ENCODE measurements at regions not wholly inside any gene's neighbourhood (a gene's known extent, or its start where the extent isn't known, plus 50 kb on each side); places are given as distances from the start of the nearest gene placed in this dataset.

DNA sequence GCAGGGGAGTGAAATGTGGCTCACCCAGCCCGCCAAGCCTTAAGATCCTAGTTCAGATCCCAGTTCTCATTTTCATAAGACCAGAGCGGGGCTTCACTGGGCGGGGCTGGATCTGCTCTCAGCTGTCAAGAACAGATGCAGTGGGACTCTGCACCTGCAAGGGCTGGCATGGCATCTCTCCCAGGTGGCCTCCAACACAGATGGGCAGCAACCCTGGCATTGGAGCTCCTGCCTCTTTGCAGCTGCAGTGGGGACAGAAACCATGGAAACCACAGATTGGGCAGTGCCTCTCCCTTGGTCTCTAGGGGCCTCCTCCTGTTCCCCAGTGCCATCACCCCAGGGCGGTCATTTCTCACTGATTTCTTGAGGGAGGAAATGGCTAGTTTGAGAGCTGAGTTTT, 267.7 kb downstream of the PRDM2 start:
- no peak overlapping the region for H3K27ac ChIP-seq (ENCODE audit: low read depth, low read length)
- H3K27ac Mint-ChIP-seq, result no peak overlapping the region
- peaks cover 7 to 18% (median 16%) of the 10 kb centered on the region in 8 donors for H3K9me3 Mint-ChIP-seq
- H3K36me3 ChIP-seq (ENCODE audit: insufficient read depth, low read length), result no peaks in the 10 kb centered on the region
- no peak overlapping the region for H3K4me3 Mint-ChIP-seq
- H3K9me3 ChIP-seq (ENCODE audit: control insufficient read depth in 1 of 2, low read length in 2 of 2), result no peaks in the 10 kb centered on the region
- H3K4me1 ChIP-seq (ENCODE audit: insufficient read depth, low read length), result no peaks in the 10 kb centered on the region
- H3K27me3 Mint-ChIP-seq, result peaks cover 20 to 27% of the 10 kb centered on the region in 2 donors
- intact Hi-C loops (cut with micrococcal nuclease), result no loop called here
- ChIA-PET POLR2A (ENCODE audit: partially characterized antibody) (no interaction called here), CTCF (ENCODE audit: partially characterized antibody) (no interaction called here)
- no peaks in the 10 kb centered on the region for H3K36me3 Mint-ChIP-seq
- H3K27me3 ChIP-seq (ENCODE audit: insufficient read depth, low read length), result no peaks in the 10 kb centered on the region
- H3K4me3 ChIP-seq (ENCODE audit: low read length in 2 of 2), result no peak overlapping the region
- no peak for DNase-seq
- no peaks in the 10 kb centered on the region for H3K4me1 Mint-ChIP-seq

DNA sequence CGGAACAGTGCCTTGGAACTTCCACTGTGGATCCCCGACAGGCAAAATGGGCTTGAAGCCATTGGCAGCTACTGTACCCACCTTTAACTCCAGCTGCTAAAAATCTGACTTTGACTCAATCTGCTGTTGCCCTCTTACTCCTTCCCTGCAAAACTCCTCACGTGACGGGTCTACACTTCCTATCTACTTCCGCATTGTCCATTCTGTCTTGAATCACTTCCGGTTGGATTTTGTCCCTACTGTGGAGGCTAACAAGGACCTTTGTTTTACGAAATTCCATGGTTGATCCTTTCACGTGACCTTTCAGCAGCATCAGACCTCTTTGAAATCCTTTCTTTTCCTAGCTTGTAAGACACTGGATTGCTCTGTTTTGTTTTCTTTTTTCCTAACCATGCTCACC, 268.4 kb downstream of the PRDM2 start:
- no peak overlapping the region for H3K4me3 Mint-ChIP-seq
- Histone ChIP-seq H3K4me1 (ENCODE audit: insufficient read depth, low read length) (no peaks in the 10 kb centered on the region), H3K4me3 (ENCODE audit: low read length in 2 of 2) (no peak overlapping the region), H3K36me3 (ENCODE audit: insufficient read depth, low read length) (no peaks in the 10 kb centered on the region), H3K9me3 (ENCODE audit: control insufficient read depth in 1 of 2, low read length in 2 of 2) (no peaks in the 10 kb centered on the region), H3K27ac (ENCODE audit: low read depth, low read length) (no peak overlapping the region), H3K27me3 (ENCODE audit: insufficient read depth, low read length) (no peaks in the 10 kb centered on the region)
- H3K4me1 Mint-ChIP-seq, result no peaks in the 10 kb centered on the region
- no peak overlapping the region for H3K27ac Mint-ChIP-seq
- ChIA-PET CTCF (ENCODE audit: partially characterized antibody) (no interaction called here), POLR2A (ENCODE audit: partially characterized antibody) (no interaction called here)
- intact Hi-C loops (cut with micrococcal nuclease), result no loop called here
- no peak for DNase-seq
- peaks cover 7 to 21% (median 18%) of the 10 kb centered on the region in 8 donors for H3K9me3 Mint-ChIP-seq
- peaks cover 19 to 23% of the 10 kb centered on the region in 2 donors for H3K27me3 Mint-ChIP-seq
- no peaks in the 10 kb centered on the region for H3K36me3 Mint-ChIP-seq

DNA sequence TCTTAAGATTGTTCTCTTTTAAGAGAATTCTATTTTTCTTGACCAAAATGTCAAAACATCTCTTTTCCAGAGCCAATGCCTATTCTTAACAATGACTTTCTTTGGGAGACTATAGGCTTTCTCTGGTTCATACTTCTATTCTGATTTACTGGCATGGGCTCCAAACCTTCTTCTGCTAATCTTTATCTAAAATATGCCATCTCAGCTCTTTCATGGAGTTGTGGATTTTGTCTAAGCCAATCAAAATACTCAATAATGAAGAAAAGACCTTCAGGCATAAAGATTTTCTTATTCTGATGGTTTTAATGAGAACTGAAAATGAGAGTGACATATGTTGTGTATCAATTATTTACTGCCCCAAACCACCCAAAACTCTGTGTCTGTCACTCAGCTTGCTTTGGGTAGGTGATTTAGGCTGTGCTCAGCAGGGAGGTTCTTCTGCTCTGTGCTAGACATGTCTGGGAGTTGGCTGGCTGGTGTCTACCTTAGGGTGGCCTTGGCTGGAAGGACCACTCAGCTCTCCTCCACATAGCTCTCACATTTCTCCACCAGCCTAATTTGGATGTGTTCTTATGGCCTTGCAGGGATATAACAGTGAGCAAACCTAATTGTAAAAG, 270.8 kb downstream of the PRDM2 start:
- Histone ChIP-seq H3K27ac (ENCODE audit: low read depth, low read length) (no peak overlapping the region), H3K4me1 (ENCODE audit: insufficient read depth, low read length) (no peaks in the 10 kb centered on the region), H3K36me3 (ENCODE audit: insufficient read depth, low read length) (no peaks in the 10 kb centered on the region), H3K9me3 (ENCODE audit: control insufficient read depth in 1 of 2, low read length in 2 of 2) (no peaks in the 10 kb centered on the region), H3K27me3 (ENCODE audit: insufficient read depth, low read length) (no peaks in the 10 kb centered on the region), H3K4me3 (ENCODE audit: low read length in 2 of 2) (no peak overlapping the region)
- Mint-ChIP-seq H3K9me3 (peaks cover 4 to 22% (median 17%) of the 10 kb centered on the region in 8 donors), H3K36me3 (no peaks in the 10 kb centered on the region), H3K27ac (no peak overlapping the region), H3K4me1 (no peaks in the 10 kb centered on the region), H3K27me3 (peaks cover 7 to 23% of the 10 kb centered on the region in 2 donors), H3K4me3 (no peak overlapping the region)
- ChIA-PET CTCF (ENCODE audit: partially characterized antibody) (interaction anchor here (0.9 kb wide), 1 partner anchor 10 kb away, joined by 4 read pairs; no protein-coding TSS in a partner anchor), POLR2A (ENCODE audit: partially characterized antibody) (no interaction called here)
- intact Hi-C loops (cut with micrococcal nuclease), result no loop called here
- DNase-seq, result no peak

DNA sequence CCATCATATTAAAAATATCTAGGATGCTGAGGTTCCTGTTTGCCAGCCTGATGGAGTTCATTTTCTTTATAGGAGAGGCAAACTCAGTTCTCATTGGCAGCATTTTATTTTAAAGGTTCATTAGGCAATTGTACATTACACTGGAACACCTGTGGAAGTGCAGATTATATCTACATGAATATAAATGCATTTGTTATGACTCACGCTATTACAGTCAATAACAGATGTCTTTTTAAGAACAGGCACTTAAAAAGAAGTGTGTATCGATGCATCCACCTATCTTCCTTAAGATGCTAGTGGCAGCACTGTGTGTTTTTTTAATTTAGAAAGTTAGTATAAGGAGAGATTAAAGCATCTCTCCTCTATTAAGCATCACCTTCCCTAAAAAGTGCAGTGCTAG, 276.5 kb downstream of the PRDM2 start:
- no peaks in the 10 kb centered on the region for H3K4me1 ChIP-seq (ENCODE audit: insufficient read depth, low read length)
- H3K9me3 Mint-ChIP-seq, result peaks cover 2 to 11% (median 5%) of the 10 kb centered on the region in 8 donors
- ChIA-PET CTCF (ENCODE audit: partially characterized antibody) (no interaction called here), POLR2A (ENCODE audit: partially characterized antibody) (no interaction called here)
- H3K36me3 Mint-ChIP-seq, result no peaks in the 10 kb centered on the region
- H3K36me3 ChIP-seq (ENCODE audit: insufficient read depth, low read length), result no peaks in the 10 kb centered on the region
- peaks cover 6 to 16% of the 10 kb centered on the region in 2 donors for H3K27me3 Mint-ChIP-seq
- H3K4me3 ChIP-seq (ENCODE audit: low read length in 2 of 2), result no peak overlapping the region
- no peaks in the 10 kb centered on the region for H3K4me1 Mint-ChIP-seq
- H3K27ac Mint-ChIP-seq, result no peak overlapping the region
- DNase-seq, result no peak
- intact Hi-C loops (cut with micrococcal nuclease), result no loop called here
- no peaks in the 10 kb centered on the region for H3K27me3 ChIP-seq (ENCODE audit: insufficient read depth, low read length)
- H3K27ac ChIP-seq (ENCODE audit: low read depth, low read length), result no peak overlapping the region
- no peak overlapping the region for H3K4me3 Mint-ChIP-seq
- H3K9me3 ChIP-seq (ENCODE audit: control insufficient read depth in 1 of 2, low read length in 2 of 2), result no peaks in the 10 kb centered on the region

DNA sequence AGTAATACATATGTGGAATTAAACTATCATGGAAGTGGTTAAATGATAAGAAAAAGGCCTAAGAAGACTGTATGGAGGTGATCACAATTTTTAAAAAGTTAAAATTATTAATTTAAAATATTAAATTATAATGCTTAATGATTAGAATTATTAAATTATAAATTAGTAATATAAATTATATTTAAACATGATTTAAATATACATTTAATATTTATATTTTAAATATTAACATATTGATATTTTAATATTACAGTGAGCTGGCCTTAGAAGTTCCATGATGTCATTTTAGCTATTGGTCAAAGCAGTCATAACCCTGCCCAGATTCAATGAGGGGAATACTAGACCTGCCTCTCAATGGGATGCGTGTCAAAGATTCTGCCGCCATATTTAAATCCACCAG, 281.2 kb downstream of the PRDM2 start:
- no peak overlapping the region for H3K4me3 Mint-ChIP-seq
- no peak overlapping the region for H3K27ac Mint-ChIP-seq
- ChIA-PET POLR2A (ENCODE audit: partially characterized antibody) (no interaction called here), CTCF (ENCODE audit: partially characterized antibody) (no interaction called here)
- Histone ChIP-seq H3K27me3 (ENCODE audit: insufficient read depth, low read length) (no peaks in the 10 kb centered on the region), H3K4me3 (ENCODE audit: low read length in 2 of 2) (no peak overlapping the region), H3K27ac (ENCODE audit: low read depth, low read length) (no peak overlapping the region), H3K9me3 (ENCODE audit: control insufficient read depth in 1 of 2, low read length in 2 of 2) (no peaks in the 10 kb centered on the region), H3K36me3 (ENCODE audit: insufficient read depth, low read length) (no peaks in the 10 kb centered on the region), H3K4me1 (ENCODE audit: insufficient read depth, low read length) (no peaks in the 10 kb centered on the region)
- peaks cover 2 to 8% of the 10 kb centered on the region in 2 donors for H3K27me3 Mint-ChIP-seq
- H3K4me1 Mint-ChIP-seq, result no peaks in the 10 kb centered on the region
- intact Hi-C loops (cut with micrococcal nuclease), result no loop called here
- H3K36me3 Mint-ChIP-seq, result no peaks in the 10 kb centered on the region
- H3K9me3 Mint-ChIP-seq, result peaks cover 0 to 2% (median 0%) of the 10 kb centered on the region in 8 donors
- no peak for DNase-seq

DNA sequence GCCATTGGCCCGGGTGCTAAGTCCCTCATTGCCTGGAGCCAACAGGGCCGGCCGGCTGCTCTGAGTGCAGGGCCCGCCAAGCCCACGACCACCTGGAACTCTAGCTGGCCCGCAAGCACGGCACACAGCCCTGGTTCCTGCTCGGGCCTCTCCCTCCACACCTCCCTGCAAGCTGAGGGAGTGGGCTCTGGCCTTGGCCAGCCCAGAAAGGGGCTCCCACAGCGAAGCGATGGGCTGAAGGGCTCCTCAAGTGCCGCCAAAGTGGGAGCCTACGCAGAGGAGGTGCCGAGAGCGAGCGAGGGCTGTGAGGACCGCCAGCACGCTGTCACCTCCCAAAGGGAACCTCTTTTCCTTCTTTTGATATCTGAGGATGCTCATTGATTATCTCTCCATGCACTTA, 283.4 kb downstream of the PRDM2 start:
- no peak for DNase-seq
- no peak overlapping the region for H3K4me3 ChIP-seq (ENCODE audit: low read length in 2 of 2)
- H3K36me3 Mint-ChIP-seq, result no peaks in the 10 kb centered on the region
- no peaks in the 10 kb centered on the region for H3K4me1 Mint-ChIP-seq
- H3K9me3 Mint-ChIP-seq, result peaks cover 0 to 4% (median 0%) of the 10 kb centered on the region in 8 donors
- POLR2A ChIA-PET (ENCODE audit: partially characterized antibody), result no interaction called here
- no peaks in the 10 kb centered on the region for H3K4me1 ChIP-seq (ENCODE audit: insufficient read depth, low read length)
- H3K27ac Mint-ChIP-seq, result no peak overlapping the region
- H3K27me3 ChIP-seq (ENCODE audit: insufficient read depth, low read length), result no peaks in the 10 kb centered on the region
- H3K9me3 ChIP-seq (ENCODE audit: control insufficient read depth in 1 of 2, low read length in 2 of 2), result no peaks in the 10 kb centered on the region
- intact Hi-C loops (cut with micrococcal nuclease), result no loop called here
- H3K27ac ChIP-seq (ENCODE audit: low read depth, low read length), result no peak overlapping the region
- H3K4me3 Mint-ChIP-seq, result no peak overlapping the region
- no peaks in the 10 kb centered on the region for H3K36me3 ChIP-seq (ENCODE audit: insufficient read depth, low read length)
- CTCF ChIA-PET (ENCODE audit: partially characterized antibody), result no interaction called here
- peaks cover 0 to 5% of the 10 kb centered on the region in 2 donors for H3K27me3 Mint-ChIP-seq

DNA sequence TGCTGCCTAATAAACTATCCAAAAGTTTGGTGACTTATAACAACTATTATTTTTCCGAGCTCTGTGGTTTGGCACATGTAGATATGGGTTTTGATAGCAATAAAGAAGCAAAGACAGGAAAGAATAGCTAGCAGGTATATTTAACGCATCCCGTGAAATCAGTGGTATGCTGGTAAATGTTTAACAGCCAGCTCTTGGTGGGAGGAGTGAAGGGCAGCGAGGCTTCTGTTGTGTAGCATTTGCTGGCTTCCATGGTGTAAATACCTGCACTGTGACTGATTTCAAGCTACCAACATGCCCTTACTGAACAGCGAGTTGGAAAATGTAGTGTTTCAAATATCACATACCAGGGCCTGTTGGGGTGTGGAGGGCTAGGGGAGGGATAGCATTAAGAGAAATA, 291.0 kb downstream of the PRDM2 start:
- intact Hi-C loops (cut with micrococcal nuclease), result no loop called here
- no peak overlapping the region for H3K27ac ChIP-seq (ENCODE audit: low read depth, low read length)
- H3K36me3 ChIP-seq (ENCODE audit: insufficient read depth, low read length), result no peaks in the 10 kb centered on the region
- Mint-ChIP-seq H3K9me3 (peaks cover 0 to 14% (median 7%) of the 10 kb centered on the region in 8 donors), H3K27ac (no peak overlapping the region), H3K27me3 (peaks cover 13 to 17% of the 10 kb centered on the region in 2 donors), H3K4me1 (no peaks in the 10 kb centered on the region), H3K4me3 (no peak overlapping the region), H3K36me3 (no peaks in the 10 kb centered on the region)
- no peaks in the 10 kb centered on the region for H3K27me3 ChIP-seq (ENCODE audit: insufficient read depth, low read length)
- H3K9me3 ChIP-seq (ENCODE audit: control insufficient read depth in 1 of 2, low read length in 2 of 2), result no peaks in the 10 kb centered on the region
- ChIA-PET POLR2A (ENCODE audit: partially characterized antibody) (no interaction called here), CTCF (ENCODE audit: partially characterized antibody) (no interaction called here)
- no peak overlapping the region for H3K4me3 ChIP-seq (ENCODE audit: low read length in 2 of 2)
- DNase-seq, result no peak
- H3K4me1 ChIP-seq (ENCODE audit: insufficient read depth, low read length), result no peaks in the 10 kb centered on the region
